ENCODE measurements at regions not wholly inside any gene's neighbourhood (a gene's known extent, or its start where the extent isn't known, plus 50 kb on each side); places are given as distances from the start of the nearest gene placed in this dataset.

DNA sequence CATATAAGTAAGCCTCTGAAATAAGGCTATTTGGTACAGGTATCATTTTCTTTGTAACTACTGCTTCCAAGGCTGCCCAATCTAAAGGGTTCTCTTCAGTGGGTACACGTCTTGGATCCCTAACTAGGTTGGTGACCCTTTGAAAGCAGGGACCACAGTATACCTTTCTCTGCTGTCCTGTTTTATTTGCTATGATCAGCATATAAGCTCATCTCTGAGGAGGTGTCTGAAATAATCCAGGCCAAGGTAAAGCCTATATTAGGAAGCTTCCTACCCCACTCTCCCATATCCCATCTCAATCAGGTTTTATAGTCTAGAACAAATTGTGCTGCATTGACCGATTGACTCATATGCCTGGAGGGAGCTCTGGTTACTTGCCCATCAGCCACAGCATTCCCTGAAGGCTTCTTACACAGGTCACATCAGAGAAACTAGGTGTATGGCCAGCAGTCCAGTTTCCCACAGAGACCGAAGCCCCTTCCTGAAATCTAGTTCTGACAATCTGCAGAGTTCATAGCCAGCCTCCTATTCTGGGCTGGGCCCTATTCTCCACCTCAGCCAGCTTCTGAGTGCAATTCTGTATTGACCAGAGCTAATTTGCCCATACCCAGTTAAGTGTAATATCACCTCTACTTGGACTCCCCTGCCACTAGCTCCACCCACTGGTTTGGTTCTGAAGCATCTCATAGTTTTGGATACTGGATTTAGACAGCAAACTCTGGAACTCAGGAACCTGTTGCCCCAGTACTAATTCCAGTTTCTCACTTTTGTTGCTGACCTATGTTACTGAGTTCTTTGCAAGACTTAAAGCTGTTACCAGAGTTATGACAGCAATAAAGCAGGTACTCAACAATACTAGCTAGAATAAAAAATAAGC is 62.1 kb upstream of the ARHGAP20 start:
- DNase-seq = no peak

DNA sequence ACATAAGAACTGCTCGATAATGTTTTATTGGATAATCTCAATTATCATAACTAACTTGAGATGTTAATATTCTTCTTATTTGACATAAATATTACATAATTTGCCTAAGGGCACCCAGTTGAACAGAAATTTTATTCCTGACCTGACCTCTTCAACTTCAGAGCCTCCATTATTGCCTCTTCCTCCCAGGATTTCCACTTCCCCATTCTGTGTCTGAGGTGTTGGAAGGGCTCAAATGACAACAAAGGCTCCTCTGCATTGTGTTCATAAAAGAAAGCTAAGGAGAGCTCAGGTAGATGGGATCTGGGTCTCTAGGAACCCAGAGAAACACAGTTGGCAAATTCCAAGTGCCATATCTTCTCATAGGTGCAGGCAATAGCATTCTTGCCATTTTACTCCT is 61.2 kb upstream of the ARHGAP20 start:
- no peak for DNase-seq

DNA sequence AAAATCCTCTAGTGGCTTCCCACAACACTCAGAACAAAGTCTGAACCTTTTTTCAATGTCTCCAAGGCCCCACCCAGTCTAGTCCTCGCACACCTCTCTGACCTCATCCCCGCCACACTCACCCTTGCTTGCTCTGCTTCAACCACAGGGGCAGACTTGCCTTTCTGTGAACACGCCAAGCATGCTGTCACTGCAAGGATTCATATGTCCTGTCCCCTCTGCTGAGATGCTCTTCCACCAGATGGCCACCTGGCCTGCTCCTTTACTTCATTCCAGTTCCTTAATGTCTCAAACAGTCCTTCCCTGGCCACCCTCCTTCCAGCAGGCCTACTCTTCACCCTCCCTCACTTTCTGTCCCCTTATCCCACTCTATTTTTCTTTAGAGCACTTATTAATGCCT is 60.6 kb upstream of the ARHGAP20 start:
- no peak for DNase-seq

DNA sequence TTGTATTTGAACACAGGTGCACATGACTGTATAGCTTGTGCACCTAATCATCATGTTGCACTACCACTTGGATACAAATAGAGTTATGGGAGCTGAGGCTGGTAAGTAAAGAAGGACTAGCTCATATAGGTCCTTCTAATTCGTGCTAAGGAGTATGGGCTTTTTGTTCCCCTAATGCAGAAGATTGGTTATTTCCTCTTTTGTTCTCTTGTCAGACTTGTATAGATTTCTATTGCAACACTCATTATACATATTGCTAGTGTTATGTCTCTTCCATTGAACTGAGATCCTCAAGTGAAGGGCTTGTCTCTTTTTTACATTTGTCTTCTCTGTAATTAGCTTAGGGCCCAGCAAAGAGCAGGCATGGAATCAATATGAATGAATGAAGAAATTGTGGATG is 54.1 kb upstream of the ARHGAP20 start:
- no peak for DNase-seq

DNA sequence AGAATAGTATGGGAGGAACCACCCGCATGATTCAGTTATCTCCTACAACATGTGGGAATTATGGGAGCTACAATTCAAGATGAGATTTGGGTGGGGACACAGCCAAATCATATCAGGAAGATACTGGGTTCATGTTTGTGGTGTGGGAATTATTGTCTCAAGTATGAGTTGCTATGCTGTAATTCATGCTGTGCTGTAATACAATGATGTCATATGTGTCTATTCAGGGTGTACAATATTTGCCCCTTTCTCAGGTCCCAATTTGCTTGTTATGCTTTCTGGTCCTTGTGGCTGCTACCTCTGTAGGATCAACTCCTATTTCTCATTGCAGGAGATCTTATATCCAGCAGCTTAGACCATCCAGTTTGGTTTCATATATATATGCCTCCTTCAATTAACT is 52.2 kb upstream of the ARHGAP20 start:
- DNase-seq = no peak

DNA sequence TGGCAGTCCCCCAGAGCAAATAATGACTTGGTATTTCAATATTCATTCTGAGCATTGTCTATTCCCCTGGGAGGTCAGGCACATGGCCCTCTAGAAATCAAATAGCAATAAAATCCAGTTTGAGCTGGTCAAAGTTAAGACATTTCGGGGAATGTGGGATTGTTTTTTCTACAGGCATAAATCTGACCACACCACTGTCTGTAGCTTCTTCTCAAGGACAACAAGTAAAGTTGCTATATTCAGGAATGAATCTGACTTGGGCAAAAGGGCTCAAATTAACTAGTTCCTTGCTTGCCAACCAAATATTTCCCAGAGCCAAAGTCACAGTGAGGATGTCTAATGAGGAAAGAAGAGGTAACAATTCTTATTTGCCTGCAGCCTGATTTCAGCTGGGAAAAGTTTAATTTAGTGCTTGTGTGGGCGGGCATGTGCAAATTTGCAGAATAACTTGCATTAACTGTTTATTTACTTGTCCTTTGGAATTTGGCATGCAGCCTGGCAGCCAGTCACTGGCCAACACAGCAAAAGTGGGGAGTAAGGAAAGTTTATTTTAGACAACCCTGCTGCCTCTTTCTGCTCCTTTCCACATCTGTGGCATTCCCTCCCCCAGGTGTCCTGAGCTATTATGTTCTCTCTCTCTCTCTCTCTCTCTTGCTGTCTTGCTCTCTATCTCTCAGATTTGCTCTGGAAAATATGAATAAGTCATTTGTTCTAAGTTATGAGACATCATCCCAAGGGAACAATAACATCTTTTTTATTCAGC is 51.2 kb upstream of the ARHGAP20 start:
- DNase-seq = no peak

DNA sequence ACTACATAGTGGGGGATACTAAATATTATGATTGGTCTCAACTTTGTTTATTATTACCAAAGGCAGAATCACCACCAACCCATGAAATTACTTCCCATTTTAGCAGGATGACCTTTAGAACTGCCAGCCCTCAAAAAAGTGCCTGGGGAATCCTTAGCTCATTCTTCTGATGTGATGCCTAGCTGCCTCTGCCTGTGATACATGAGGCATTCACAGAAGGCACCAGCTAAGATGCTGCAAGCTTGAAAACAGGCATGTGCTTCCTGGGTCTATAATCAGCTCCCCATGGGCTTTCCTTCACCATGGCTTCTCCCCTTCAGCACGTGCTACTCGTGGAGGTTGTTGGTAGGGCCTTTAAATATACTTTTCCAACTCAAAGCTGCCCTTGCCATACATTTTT is 50.4 kb upstream of the ARHGAP20 start:
- no peak for DNase-seq
